Uterus (tissue), 2 donors: ENCODE measurements at regions not wholly inside any gene's neighbourhood (a gene's known extent, or its start where the extent isn't known, plus 50 kb on each side); places are given as distances from the start of the nearest gene placed in this dataset.

Source experiments
- POLR2A ChIP-seq, 2 donors: fragments of 450-650 bp; IDR thresholded peaks; one replicate each; pipeline ENCODE4 v1.6.1; 2016; ENCODE audit warnings: antibody characterized with exemption in 2 of 2, mild to moderate bottlenecking in 1 of 2, moderate library complexity in 1 of 2
- TF ChIP-seq, protein P1 (sequence below), 4 experiments: fragments of 200-600 bp in 2 of 4; fragments of 450-650 bp in 2 of 4; sonication (generic) in 2 of 4; IDR thresholded peaks; one replicate each; pipeline ENCODE4 v1.5.1; 2016 to 2019; ENCODE audit warnings: antibody characterized with exemption in 4 of 4, mild to moderate bottlenecking in 2 of 4, moderate library complexity in 1 of 4

DNA sequence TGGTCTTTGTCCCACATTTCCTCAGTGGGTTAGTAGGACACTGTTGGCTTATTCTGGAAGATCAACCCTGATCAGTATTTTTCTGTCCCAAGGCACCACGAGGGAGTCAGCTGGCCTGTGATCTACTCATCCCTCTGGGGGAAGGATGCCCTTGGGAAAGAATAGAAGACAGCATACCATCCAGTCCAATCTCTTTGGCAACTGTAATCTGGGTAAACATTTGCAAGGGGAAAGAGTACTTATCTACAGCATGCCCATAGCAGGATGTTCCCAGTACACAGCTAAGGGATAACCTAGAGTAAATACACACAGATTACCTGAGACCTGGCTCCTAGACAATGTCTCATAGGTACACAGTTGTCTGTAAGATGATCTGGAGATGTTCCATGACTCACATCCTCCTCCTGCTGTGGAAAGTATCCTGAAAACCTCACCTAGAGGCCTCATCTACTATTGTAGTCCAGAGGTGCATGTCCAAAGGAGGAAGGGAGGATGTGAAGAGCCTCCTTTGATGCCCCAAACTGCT, 134.3 kb upstream of the VWC2 start:
- no peak for TF ChIP-seq POLR2A (IDR thresholded peaks at IDR 0.05)
- TF ChIP-seq, protein P1, sequence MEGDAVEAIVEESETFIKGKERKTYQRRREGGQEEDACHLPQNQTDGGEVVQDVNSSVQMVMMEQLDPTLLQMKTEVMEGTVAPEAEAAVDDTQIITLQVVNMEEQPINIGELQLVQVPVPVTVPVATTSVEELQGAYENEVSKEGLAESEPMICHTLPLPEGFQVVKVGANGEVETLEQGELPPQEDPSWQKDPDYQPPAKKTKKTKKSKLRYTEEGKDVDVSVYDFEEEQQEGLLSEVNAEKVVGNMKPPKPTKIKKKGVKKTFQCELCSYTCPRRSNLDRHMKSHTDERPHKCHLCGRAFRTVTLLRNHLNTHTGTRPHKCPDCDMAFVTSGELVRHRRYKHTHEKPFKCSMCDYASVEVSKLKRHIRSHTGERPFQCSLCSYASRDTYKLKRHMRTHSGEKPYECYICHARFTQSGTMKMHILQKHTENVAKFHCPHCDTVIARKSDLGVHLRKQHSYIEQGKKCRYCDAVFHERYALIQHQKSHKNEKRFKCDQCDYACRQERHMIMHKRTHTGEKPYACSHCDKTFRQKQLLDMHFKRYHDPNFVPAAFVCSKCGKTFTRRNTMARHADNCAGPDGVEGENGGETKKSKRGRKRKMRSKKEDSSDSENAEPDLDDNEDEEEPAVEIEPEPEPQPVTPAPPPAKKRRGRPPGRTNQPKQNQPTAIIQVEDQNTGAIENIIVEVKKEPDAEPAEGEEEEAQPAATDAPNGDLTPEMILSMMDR (IDR thresholded peaks at IDR 0.05), result no peak
